Uterus (tissue), 3 donors: ENCODE measurements at regions not wholly inside any gene's neighbourhood (a gene's known extent, or its start where the extent isn't known, plus 50 kb on each side); places are given as distances from the start of the nearest gene placed in this dataset.

Source experiments
- DNase-seq, 2 donors: peaks; one replicate each; pipeline ENCODE4 v3.0.0-alpha.2; 2019 to 2020
- H3K27ac ChIP-seq, 2 donors: fragments of 200-600 bp; sonication (generic); 1 replicate in 1 of 2; 2 replicates in 1 of 2; pipeline ENCODE4 v1.5.1; 2016 to 2018
- H3K27me3 ChIP-seq, 2 donors: fragments of 200-600 bp; sonication (generic); one replicate each; pipeline ENCODE4 v1.5.1; 2018 to 2019; ENCODE audit warnings: control low read depth in 1 of 2
- H3K36me3 ChIP-seq, 2 donors: fragments of 200-600 bp; sonication (generic); one replicate each; pipeline ENCODE4 v1.5.1; 2019; ENCODE audit warnings: control low read depth in 1 of 2
- H3K4me1 ChIP-seq, 2 donors: fragments of 200-600 bp; sonication (generic); one replicate each; pipeline ENCODE4 v1.5.1; 2018 to 2019; ENCODE audit warnings: control low read depth in 1 of 2
- H3K4me3 ChIP-seq, 2 donors: fragments of 200-600 bp; sonication (generic); 1 replicate in 1 of 2; 2 replicates in 1 of 2; pipeline ENCODE4 v1.5.1; 2018 to 2019; ENCODE audit warnings: mild to moderate bottlenecking in 1 of 2
- H3K9me3 ChIP-seq, 2 donors: fragments of 200-600 bp; sonication (generic); one replicate each; pipeline ENCODE4 v1.5.1; 2019; ENCODE audit warnings: control low read depth in 1 of 2
- POLR2A ChIP-seq, 2 donors: fragments of 450-650 bp; IDR thresholded peaks; one replicate each; pipeline ENCODE4 v1.6.1; 2016; ENCODE audit warnings: antibody characterized with exemption in 2 of 2, mild to moderate bottlenecking in 1 of 2, moderate library complexity in 1 of 2
- intact Hi-C: fragments of 100-400 bp; cut with DNase I; formaldehyde crosslinking; loops from one replicate; pipeline ENCODE4 v1.15.1; 2023; ENCODE audit warnings: low total_unique reads
- TF ChIP-seq, protein P1 (sequence below), 4 experiments: fragments of 200-600 bp in 2 of 4; fragments of 450-650 bp in 2 of 4; sonication (generic) in 2 of 4; IDR thresholded peaks; one replicate each; pipeline ENCODE4 v1.5.1; 2016 to 2019; ENCODE audit warnings: antibody characterized with exemption in 4 of 4, mild to moderate bottlenecking in 2 of 4, moderate library complexity in 1 of 4
- donor health status: DM: yes; HTN: yes; CAD: no.

DNA sequence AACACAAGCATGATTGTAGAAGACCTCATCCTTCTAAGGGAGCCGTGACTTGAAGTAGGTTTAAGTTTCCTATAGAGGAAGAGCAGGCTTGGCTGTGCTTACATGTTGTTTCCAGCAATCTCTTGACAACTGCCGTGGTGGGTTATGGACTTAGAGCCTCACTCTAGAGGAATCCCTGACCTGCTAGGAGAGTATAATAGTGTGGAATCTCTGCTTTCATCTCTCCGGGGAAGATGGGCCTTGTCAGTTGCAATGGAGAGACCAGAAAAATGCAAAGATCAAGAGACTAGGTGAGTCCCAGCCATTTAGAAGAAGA lies 137.6 kb downstream of the MIS18A start:
- DNase-seq = no peak
- no peaks in the 10 kb centered on the region for H3K9me3 ChIP-seq
- no peaks in the 10 kb centered on the region for H3K36me3 ChIP-seq
- TF ChIP-seq, protein P1, sequence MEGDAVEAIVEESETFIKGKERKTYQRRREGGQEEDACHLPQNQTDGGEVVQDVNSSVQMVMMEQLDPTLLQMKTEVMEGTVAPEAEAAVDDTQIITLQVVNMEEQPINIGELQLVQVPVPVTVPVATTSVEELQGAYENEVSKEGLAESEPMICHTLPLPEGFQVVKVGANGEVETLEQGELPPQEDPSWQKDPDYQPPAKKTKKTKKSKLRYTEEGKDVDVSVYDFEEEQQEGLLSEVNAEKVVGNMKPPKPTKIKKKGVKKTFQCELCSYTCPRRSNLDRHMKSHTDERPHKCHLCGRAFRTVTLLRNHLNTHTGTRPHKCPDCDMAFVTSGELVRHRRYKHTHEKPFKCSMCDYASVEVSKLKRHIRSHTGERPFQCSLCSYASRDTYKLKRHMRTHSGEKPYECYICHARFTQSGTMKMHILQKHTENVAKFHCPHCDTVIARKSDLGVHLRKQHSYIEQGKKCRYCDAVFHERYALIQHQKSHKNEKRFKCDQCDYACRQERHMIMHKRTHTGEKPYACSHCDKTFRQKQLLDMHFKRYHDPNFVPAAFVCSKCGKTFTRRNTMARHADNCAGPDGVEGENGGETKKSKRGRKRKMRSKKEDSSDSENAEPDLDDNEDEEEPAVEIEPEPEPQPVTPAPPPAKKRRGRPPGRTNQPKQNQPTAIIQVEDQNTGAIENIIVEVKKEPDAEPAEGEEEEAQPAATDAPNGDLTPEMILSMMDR (IDR thresholded peaks at IDR 0.05) = no peak
- no peak for TF ChIP-seq POLR2A (IDR thresholded peaks at IDR 0.05)
- H3K27ac ChIP-seq = no peak overlapping the region
- intact Hi-C loops = no loop called here
- H3K27me3 ChIP-seq = no peaks in the 10 kb centered on the region
- H3K4me1 ChIP-seq = no peaks in the 10 kb centered on the region
- no peak overlapping the region for H3K4me3 ChIP-seq

DNA sequence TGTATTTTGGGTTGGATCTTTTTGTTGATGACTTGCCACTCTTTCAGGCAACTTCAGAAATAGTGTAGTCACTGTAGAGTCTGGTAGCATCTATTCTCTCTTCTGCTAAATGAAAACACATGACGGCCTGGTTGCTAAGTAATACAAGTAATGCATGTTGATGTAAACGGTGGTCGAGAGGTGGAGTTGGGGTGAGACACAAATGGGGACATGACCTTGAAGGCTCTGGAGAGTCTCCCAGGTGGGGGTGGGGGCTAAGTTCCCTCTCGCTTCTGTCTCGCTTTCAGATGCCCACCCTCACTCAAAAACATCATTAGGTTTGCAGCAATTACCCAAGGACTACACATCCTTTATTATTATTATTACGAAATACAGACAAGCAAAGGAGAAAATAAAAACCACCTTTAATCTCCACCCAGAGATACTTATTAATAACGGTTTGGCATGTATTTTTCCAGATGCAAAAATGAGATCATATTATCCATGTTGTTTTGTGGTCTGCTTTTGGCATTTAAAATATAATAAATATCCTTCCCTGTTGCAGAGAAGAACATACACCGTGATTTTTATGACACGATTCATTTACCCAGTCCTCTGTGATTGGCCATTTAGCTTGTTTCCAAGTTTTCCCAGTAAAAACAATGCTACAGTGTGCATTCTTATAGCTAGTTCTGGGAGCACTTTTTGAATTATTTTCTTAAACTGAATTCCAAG lies 138.1 kb downstream of the MIS18A start:
- no peak for DNase-seq
- Histone ChIP-seq H3K27ac (no peak overlapping the region), H3K4me1 (no peaks in the 10 kb centered on the region), H3K9me3 (no peaks in the 10 kb centered on the region), H3K36me3 (no peaks in the 10 kb centered on the region), H3K4me3 (no peak overlapping the region), H3K27me3 (no peaks in the 10 kb centered on the region)
- intact Hi-C loops = no loop called here
- no peak for TF ChIP-seq POLR2A (IDR thresholded peaks at IDR 0.05)

DNA sequence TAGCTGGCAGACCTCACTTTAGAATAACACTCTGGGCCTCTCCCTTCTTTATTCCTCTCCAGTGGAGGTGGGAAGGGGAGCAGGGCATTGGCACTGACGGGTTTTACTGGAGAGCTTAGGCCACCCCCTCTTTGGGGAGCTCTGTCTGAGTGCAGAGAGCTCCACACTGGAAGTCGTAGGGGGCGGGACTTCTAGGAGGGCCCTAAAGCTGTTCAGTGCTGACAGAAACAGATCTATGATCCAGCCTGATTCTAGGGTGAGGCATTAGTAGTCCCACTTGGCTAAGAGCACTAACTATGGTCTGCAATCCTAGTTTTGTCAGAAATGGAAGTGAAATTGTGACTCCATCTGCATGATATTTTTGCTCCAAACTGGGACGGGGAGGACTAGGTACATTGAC lies 138.7 kb downstream of the MIS18A start:
- no peak for DNase-seq
- no peak overlapping the region for H3K27ac ChIP-seq
- H3K4me1 ChIP-seq = no peaks in the 10 kb centered on the region
- H3K36me3 ChIP-seq = no peaks in the 10 kb centered on the region
- TF ChIP-seq, protein P1 (IDR thresholded peaks at IDR 0.05) = no peak
- no peak for TF ChIP-seq POLR2A (IDR thresholded peaks at IDR 0.05)
- intact Hi-C loops = no loop called here
- no peaks in the 10 kb centered on the region for H3K27me3 ChIP-seq
- H3K4me3 ChIP-seq = no peak overlapping the region
- H3K9me3 ChIP-seq = no peaks in the 10 kb centered on the region

DNA sequence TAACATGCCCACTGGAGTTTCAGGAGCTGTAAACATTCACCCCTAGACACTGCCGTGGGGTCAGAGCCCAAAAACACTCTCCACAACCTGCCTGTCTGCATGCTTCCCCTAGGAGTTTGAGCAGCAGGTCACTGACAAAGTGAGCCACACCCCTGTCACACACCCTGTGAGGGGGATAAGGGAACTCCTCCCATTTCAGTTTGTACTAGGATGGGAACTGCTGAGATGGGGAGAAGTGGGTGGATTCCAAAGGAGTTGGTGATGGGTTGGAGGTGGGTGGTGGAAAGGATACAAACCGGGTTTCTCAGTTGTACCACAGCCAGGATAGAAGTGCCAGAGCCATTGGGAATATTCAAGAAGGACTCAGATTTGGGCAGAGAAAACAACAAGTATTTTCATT lies 140.2 kb downstream of the MIS18A start:
- H3K4me3 ChIP-seq = no peak overlapping the region
- H3K27ac ChIP-seq = no peak overlapping the region
- no peak for DNase-seq
- no peaks in the 10 kb centered on the region for H3K27me3 ChIP-seq
- H3K4me1 ChIP-seq = no peaks in the 10 kb centered on the region
- TF ChIP-seq, protein P1 (IDR thresholded peaks at IDR 0.05) = no peak
- no peak for TF ChIP-seq POLR2A (IDR thresholded peaks at IDR 0.05)
- H3K36me3 ChIP-seq = no peaks in the 10 kb centered on the region
- intact Hi-C loops = no loop called here
- no peaks in the 10 kb centered on the region for H3K9me3 ChIP-seq

DNA sequence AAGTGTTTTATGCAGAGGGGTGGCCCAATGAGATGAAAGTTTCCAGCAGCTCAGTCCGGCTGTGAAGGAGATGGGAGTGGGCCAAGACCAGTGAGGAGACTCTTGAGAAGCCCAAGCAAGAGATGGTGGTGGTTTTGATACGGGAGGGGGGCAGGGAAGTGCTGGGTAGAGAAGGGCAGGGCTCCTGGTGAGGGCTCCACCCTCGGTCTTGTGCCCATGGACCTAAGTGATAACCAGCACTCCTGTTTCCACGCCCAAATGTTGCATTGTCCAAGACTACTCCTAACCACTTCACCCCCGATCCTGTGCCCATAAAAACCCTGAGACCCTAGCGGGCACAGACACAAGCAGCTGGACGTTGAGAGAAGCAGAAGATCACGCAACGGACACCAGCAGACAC lies 140.9 kb downstream of the MIS18A start:
- H3K4me3 ChIP-seq = no peak overlapping the region
- H3K9me3 ChIP-seq = no peaks in the 10 kb centered on the region
- no peaks in the 10 kb centered on the region for H3K27me3 ChIP-seq
- H3K36me3 ChIP-seq = no peaks in the 10 kb centered on the region
- no peaks in the 10 kb centered on the region for H3K4me1 ChIP-seq
- no peak for TF ChIP-seq POLR2A (IDR thresholded peaks at IDR 0.05)
- TF ChIP-seq, protein P1 (IDR thresholded peaks at IDR 0.05) = no peak
- DNase-seq = no peak
- no peak overlapping the region for H3K27ac ChIP-seq
- intact Hi-C loops = no loop called here

DNA sequence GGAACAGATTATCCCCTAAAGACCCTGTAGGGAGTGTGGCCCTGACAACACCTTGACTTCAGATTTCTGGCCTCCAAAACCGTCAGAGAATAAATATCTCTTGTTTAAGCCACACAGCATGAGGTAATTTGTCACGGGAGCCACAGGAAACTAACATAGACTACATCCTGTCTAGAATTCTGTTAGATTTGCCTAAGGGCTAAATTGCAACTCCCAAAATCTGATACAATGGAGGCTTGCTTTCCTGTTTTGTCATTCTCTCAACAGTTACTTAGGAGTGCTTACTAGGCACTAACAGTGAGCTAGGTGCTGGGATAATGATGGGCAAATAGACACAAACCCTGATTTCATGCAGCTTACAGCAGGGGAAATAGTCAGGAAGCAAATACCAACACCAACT lies 141.6 kb downstream of the MIS18A start:
- H3K27ac ChIP-seq = no peak overlapping the region
- H3K9me3 ChIP-seq = no peaks in the 10 kb centered on the region
- H3K4me1 ChIP-seq = no peaks in the 10 kb centered on the region
- intact Hi-C loops = no loop called here
- no peaks in the 10 kb centered on the region for H3K36me3 ChIP-seq
- DNase-seq = no peak
- H3K27me3 ChIP-seq = no peaks in the 10 kb centered on the region
- H3K4me3 ChIP-seq = no peak overlapping the region
- TF ChIP-seq POLR2A (IDR thresholded peaks at IDR 0.05) = no peak
- TF ChIP-seq, protein P1 (IDR thresholded peaks at IDR 0.05) = no peak
